Choroid plexus epithelial cell (primary cell): ENCODE measurements at regions not wholly inside any gene's neighbourhood (a gene's known extent, or its start where the extent isn't known, plus 50 kb on each side); places are given as distances from the start of the nearest gene placed in this dataset.

ENCODE experiments used
- DNase-seq: peaks from one replicate; pipeline ENCODE4 v3.0.0-alpha.2; 2010; ENCODE audit warnings: low read depth
- H3K4me3 ChIP-seq: 2 replicates; pipeline ENCODE4 v1.5.1; 2011; ENCODE audit warnings: low read depth, mild to moderate bottlenecking, control low read depth, low read length, moderate library complexity
- TF ChIP-seq, protein P1 (sequence below): conservative IDR thresholded peaks from 2 replicates; pipeline ENCODE4 v1.5.1; 2011; ENCODE audit warnings: low read depth, mild to moderate bottlenecking, control low read depth, inconsistent platforms, low read length, moderate library complexity

DNA sequence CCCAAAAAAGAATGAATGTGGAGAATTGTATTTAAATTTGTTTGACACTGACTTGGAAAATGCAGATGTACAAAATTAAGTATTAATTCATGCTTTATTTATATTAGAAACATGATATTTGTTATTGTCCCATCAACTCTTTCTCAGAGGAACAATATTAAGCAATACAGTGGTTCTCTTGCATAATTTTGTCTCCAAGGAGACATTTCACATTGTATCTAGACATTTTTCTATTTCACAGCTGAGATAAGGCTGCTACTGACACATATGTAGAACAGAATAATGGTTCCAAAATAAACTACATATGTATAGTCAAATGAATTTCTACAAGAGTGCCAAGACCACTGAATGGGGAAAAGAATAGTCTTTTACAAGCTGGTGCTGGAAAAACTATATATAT lies 427.9 kb upstream of the SPANXN1 start:
- no peak overlapping the region for H3K4me3 ChIP-seq
- DNase-seq = no peak
- TF ChIP-seq, protein P1, sequence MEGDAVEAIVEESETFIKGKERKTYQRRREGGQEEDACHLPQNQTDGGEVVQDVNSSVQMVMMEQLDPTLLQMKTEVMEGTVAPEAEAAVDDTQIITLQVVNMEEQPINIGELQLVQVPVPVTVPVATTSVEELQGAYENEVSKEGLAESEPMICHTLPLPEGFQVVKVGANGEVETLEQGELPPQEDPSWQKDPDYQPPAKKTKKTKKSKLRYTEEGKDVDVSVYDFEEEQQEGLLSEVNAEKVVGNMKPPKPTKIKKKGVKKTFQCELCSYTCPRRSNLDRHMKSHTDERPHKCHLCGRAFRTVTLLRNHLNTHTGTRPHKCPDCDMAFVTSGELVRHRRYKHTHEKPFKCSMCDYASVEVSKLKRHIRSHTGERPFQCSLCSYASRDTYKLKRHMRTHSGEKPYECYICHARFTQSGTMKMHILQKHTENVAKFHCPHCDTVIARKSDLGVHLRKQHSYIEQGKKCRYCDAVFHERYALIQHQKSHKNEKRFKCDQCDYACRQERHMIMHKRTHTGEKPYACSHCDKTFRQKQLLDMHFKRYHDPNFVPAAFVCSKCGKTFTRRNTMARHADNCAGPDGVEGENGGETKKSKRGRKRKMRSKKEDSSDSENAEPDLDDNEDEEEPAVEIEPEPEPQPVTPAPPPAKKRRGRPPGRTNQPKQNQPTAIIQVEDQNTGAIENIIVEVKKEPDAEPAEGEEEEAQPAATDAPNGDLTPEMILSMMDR = no peak

DNA sequence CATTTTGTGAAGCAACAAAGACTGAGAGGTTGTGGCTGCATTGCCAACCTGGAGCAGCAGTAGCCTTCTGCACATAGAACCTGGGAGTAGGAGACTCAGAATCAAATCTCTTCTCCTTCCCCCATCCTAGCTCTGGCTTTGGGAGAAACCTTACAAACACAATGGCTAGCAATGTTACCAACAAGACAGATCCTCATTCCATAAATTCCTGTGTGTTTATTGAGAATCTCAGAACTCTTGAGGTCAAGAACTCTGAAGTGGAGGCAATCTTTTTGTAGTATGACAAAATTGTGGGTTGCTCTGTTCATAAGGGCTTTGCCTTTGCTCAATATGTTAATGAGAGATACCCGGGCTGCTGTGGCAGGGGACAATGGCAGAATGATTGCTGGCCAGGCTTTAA lies 406.7 kb upstream of the SPANXN1 start:
- H3K4me3 ChIP-seq = no peak overlapping the region
- TF ChIP-seq, protein P1 = no peak
- DNase-seq = no peak

DNA sequence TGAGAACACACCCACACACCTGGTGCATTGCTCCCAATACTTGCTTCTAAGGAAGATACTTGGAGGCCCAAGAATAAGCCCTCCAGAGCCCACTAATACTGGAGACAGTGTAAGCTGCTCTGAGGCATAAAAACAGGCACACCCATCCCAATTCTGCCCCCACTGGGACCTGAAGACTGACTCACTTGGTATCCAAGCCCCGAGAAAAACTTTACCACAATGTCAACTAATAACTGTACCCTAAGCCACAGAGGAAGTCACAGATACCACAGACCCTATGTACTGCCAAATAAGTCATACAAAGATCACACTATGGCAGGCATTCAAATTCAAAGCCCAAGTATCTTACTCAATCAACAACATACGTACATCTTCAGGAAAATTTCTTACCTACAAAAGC lies 398.2 kb upstream of the SPANXN1 start:
- H3K4me3 ChIP-seq = no peak overlapping the region
- DNase-seq = no peak
- TF ChIP-seq, protein P1 = no peak

DNA sequence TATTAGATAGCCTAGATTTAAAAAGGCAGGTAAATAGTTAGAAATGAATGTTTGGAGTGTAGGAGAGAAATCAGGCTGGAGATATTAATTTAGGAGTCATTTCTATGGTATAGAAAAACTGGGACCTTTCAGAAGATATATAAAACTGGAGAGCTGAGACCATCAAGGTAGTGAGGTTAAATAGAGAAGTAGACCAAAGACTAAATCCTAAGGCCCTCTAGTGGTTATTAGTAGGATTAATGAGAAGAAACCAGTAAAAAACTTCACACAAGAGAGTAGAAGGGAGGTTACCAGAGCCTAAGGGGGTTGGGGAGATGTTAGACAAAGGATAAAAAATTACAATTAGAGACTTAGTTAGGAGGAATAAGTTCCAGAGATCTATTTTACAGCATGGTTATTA lies 351.0 kb upstream of the SPANXN1 start:
- TF ChIP-seq, protein P1 = no peak
- peak; percentile 0 for DNase-seq
- H3K4me3 ChIP-seq = no peak overlapping the region

DNA sequence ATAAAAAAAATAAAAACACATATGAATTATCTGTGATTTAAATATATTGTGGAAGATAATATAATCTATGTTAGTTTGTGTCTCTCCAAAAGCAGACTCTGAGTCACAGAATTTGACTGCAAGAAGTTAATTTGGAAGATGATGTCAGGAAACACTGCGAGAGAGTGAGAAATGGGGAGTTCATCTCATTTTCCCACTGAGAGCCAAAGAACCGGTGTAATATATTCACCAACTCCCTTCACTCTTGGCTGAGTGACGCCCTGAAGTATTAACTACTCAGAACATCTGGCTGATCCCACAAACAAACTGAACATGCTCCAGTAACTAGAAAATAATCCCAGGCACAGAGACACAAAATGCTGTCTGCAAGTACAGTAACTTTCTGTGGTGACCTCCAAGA lies 345.8 kb upstream of the SPANXN1 start:
- no peak overlapping the region for H3K4me3 ChIP-seq
- DNase-seq = no peak
- TF ChIP-seq, protein P1 = no peak

DNA sequence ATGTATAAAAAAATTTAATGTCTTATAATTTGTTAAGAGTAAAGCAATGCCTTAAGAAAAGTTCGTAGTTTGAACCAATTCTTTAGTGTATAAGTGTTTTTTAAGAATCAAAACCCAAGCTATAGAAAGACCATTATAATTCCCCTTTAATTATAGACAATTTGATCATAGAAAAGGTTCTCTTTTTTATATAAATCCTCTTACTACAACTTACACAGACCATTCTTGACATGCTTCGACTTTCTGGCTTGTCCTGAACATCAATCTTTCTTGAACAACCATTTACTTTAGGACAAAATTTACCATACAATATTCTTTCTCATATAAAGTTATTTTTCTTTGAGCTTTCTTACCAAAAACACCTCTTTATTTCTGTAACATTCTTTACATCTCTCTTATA lies 330.5 kb upstream of the SPANXN1 start:
- H3K4me3 ChIP-seq = no peak overlapping the region
- DNase-seq = no peak
- TF ChIP-seq, protein P1 = no peak

DNA sequence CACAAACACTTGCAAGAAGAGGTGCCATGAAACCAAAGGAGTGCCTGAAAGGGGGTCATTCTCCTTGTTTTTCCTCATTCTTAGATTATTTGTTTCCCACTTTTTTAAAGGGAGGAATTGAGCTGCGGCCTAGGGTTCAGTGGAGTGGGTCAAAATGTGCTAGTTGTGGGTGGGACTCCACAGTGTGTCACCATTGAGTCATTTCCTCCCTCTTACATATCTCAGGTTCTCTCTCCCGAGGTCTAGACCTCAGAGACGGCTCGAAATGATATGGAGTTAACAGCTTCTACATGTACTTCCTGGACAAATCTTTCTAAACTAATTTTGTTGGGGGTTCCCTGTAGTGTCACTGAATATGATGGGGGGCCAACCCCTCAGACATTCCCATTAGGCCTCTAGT lies 328.4 kb upstream of the SPANXN1 start:
- TF ChIP-seq, protein P1 = no peak

More for the DNA sequence above, 328.4 kb upstream of the SPANXN1 start:
- no peak overlapping the region for H3K4me3 ChIP-seq
- DNase-seq = no peak
